Kidney (tissue), 13 donors: ENCODE measurements at regions not wholly inside any gene's neighbourhood (a gene's known extent, or its start where the extent isn't known, plus 50 kb on each side); places are given as distances from the start of the nearest gene placed in this dataset.

Experiments used
- DNase-seq, 5 donors: peaks; one replicate each; pipeline ENCODE4 v3.0.0-alpha.2; 2013 to 2020
- FAIRE-seq: peaks from 2 replicates; lab custom pipeline; 2012; peaks lifted over from hg19 to GRCh38; lab: Jason Lieb, UNC
- H3K27ac ChIP-seq, 2 donors: one replicate each; pipeline ENCODE4 v1.7.0; 2013; ENCODE audit warnings: low read depth in 2 of 2, low read length in 2 of 2, inconsistent platforms in 1 of 2
- H3K27me3 ChIP-seq: one replicate; pipeline ENCODE4 v1.7.1; 2013; ENCODE audit warnings: low read length, inconsistent platforms; ENCODE audit not compliant: control insufficient read depth, insufficient read depth
- H3K36me3 ChIP-seq, 3 donors: one replicate each; pipeline versions ENCODE4 v1.7.0 to v1.7.1; 2013; ENCODE audit warnings: low read length in 3 of 3, control low read depth in 1 of 3, inconsistent platforms in 1 of 3; ENCODE audit not compliant: insufficient read depth in 3 of 3, control insufficient read depth in 2 of 3
- H3K4me1 ChIP-seq, 3 donors: one replicate each; pipeline versions ENCODE4 v1.7.0 to v1.7.1; 2013; ENCODE audit warnings: low read length in 3 of 3, inconsistent platforms in 1 of 3, low read depth in 1 of 3; ENCODE audit not compliant: control insufficient read depth in 2 of 3, insufficient read depth in 2 of 3
- H3K4me3 ChIP-seq, 3 donors: one replicate each; pipeline versions ENCODE4 v1.7.0 to v1.8.1; 2013; ENCODE audit warnings: low read length in 3 of 3, control low read depth in 1 of 3, inconsistent platforms in 1 of 3
- H3K9ac ChIP-seq, 3 donors: one replicate each; pipeline versions ENCODE4 v1.7.0 to v1.7.1; 2013; ENCODE audit warnings: low read length in 3 of 3, control low read depth in 1 of 3, inconsistent platforms in 1 of 3
- H3K9me3 ChIP-seq, 3 donors: one replicate each; pipeline versions ENCODE4 v1.7.0 to v1.7.1; 2013; ENCODE audit warnings: low read length in 3 of 3, control low read depth in 1 of 3, inconsistent platforms in 1 of 3; ENCODE audit not compliant: control insufficient read depth in 2 of 3, insufficient read depth in 1 of 3
- CTCF ChIP-seq: IDR thresholded peaks from 3 replicates; pipeline ENCODE4 v1.5.1; 2012; ENCODE audit warnings: mild to moderate bottlenecking, moderate library complexity, borderline replicate concordance; ENCODE audit not compliant: insufficient read depth; ENCODE audit errors: extremely low read depth
- intact Hi-C: fragments of 100-400 bp; cut with DNase I; formaldehyde crosslinking; loops from one replicate; pipeline ENCODE4 v1.11.1; 2022
- donor health status: control.
- donor health status: control.
- donor health status: control.
- donor health status: control.
- donor health status: control.
- donor health status: DM: yes; HTN: yes; CAD: no.
- donor health status: Normal renal cell carcinoma (clear cell type).

DNA sequence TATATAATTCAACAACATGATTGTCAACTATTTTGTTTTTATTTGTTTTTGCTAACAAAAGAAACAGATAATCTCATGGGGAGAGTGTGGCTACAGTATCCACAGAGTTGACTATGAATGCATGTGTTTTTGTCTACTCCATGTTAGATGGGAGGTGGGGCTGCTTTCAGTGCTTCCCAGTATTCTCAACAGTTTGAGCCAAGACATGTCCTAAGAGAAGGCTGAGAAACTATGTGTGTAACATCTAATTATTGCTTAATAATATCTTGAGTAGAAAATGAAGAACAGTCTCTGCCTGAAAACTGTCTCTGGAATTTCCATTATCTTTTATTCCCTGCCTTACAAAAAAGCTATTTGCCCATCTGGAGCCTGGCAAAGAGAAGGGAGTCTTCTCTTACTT lies 178.8 kb upstream of the MMADHC start:
- no peak for FAIRE-seq

GRCh38 chr2:149765636-149766035 lies 178.1 kb upstream of the MMADHC start:
- no peak for DNase-seq
- no peaks in the 10 kb centered on the region for H3K4me1 ChIP-seq
- no peaks in the 10 kb centered on the region for H3K27me3 ChIP-seq
- H3K27ac ChIP-seq: no peak overlapping the region
- H3K36me3 ChIP-seq: no peaks in the 10 kb centered on the region
- no peak for FAIRE-seq
- no peak overlapping the region for H3K9ac ChIP-seq
- TF ChIP-seq CTCF: no peak
- H3K4me3 ChIP-seq: no peak overlapping the region
- intact Hi-C loops: no loop called here
- no peaks in the 10 kb centered on the region for H3K9me3 ChIP-seq

More for the DNA sequence above, 178.8 kb upstream of the MMADHC start:
- no peak overlapping the region for H3K4me3 ChIP-seq
- H3K9me3 ChIP-seq: no peaks in the 10 kb centered on the region
- TF ChIP-seq CTCF: no peak
- H3K27ac ChIP-seq: no peak overlapping the region
- no peaks in the 10 kb centered on the region for H3K4me1 ChIP-seq
- H3K27me3 ChIP-seq: no peaks in the 10 kb centered on the region
- DNase-seq: no peak
- H3K36me3 ChIP-seq: no peaks in the 10 kb centered on the region
- H3K9ac ChIP-seq: no peak overlapping the region
- intact Hi-C loops: no loop called here

DNA sequence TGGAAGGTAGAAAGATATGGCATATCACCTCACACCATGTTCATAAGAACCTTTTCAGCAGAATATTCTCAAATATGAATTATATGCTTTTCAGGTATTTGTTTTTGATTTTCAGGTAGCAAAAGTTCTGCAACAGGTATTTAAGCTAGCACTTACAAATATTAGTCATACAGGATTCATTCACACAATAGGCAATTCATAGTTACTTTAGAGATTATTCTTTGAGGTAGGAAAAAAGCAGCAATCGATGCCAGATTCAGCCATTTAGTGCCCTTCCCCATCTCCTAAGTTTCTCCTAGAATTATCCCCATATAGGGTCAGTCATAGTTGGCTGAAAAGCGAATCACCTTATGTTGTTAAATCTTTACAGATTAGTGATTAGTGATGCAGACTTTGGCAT lies 177.4 kb upstream of the MMADHC start:
- Histone ChIP-seq H3K27ac (no peak overlapping the region), H3K9me3 (no peaks in the 10 kb centered on the region), H3K27me3 (no peaks in the 10 kb centered on the region), H3K4me1 (no peaks in the 10 kb centered on the region), H3K9ac (no peak overlapping the region), H3K4me3 (no peak overlapping the region), H3K36me3 (no peaks in the 10 kb centered on the region)
- FAIRE-seq: no peak
- intact Hi-C loops: no loop called here
- no peak for DNase-seq
- no peak for TF ChIP-seq CTCF

GRCh38 chr2:149763358-149763757 lies 175.8 kb upstream of the MMADHC start:
- H3K4me3 ChIP-seq: no peak overlapping the region
- FAIRE-seq: no peak
- H3K9ac ChIP-seq: no peak overlapping the region
- H3K4me1 ChIP-seq: no peaks in the 10 kb centered on the region
- H3K36me3 ChIP-seq: no peaks in the 10 kb centered on the region
- no peak for DNase-seq
- no peak for TF ChIP-seq CTCF
- H3K9me3 ChIP-seq: no peaks in the 10 kb centered on the region
- no peaks in the 10 kb centered on the region for H3K27me3 ChIP-seq
- no peak overlapping the region for H3K27ac ChIP-seq
- intact Hi-C loops: no loop called here
